SU-DHL-6 (cell line): ENCODE measurements at regions not wholly inside any gene's neighbourhood (a gene's known extent, or its start where the extent isn't known, plus 50 kb on each side); places are given as distances from the start of the nearest gene placed in this dataset.

ENCODE experiments used
- CTCF ChIP-seq: fragments of 200-600 bp; sonication (generic); IDR thresholded peaks from one replicate; pipeline ENCODE4 v1.5.1; 2017; ENCODE audit warnings: antibody characterized with exemption, mild to moderate bottlenecking, low read length, moderate library complexity; ENCODE audit not compliant: insufficient read depth, poor library complexity, severe bottlenecking
- EZH2phosphoT487 ChIP-seq: fragments of 200-600 bp; sonication (generic), shearing (Covaris generic); conservative IDR thresholded peaks from 2 replicates; pipeline ENCODE4 v1.6.1; 2018; ENCODE audit warnings: mild to moderate bottlenecking, antibody characterized with exemption, low read length, moderate library complexity, mixed read lengths

- no peak for TF ChIP-seq CTCF
- no peak for TF ChIP-seq EZH2phosphoT487
Measured at GRCh38 chr3:197354568-197355001, 56.2 kb upstream of the DLG1 start.
